SK-N-SH treated with all-trans-retinoic acid at 6 μM for 48 hours (cell line): ENCODE measurements at regions not wholly inside any gene's neighbourhood (a gene's known extent, or its start where the extent isn't known, plus 50 kb on each side); places are given as distances from the start of the nearest gene placed in this dataset.

ENCODE experiments used
- CSDC2 ChIP-seq: fragments of 250-450 bp; sonication (Bioruptor Pico); IDR thresholded peaks from 2 replicates; pipeline ENCODE4 v1.5.0; 2020; ENCODE audit warnings: mild to moderate bottlenecking, moderate library complexity
- ESRRG ChIP-seq: fragments of 250-450 bp; sonication (Bioruptor Pico); IDR thresholded peaks from 2 replicates; pipeline ENCODE4 v1.6.1; 2021; ENCODE audit warnings: mild to moderate bottlenecking
- ISL1 ChIP-seq: fragments of 250-450 bp; sonication (Bioruptor Pico); IDR thresholded peaks from 2 replicates; pipeline ENCODE4 v2.1.2; 2022; ENCODE audit warnings: mild to moderate bottlenecking, moderate library complexity
- PPARA ChIP-seq: fragments of 250-450 bp; sonication (Bioruptor Pico); IDR thresholded peaks from 2 replicates; pipeline ENCODE4 v1.5.0; 2020; ENCODE audit warnings: mild to moderate bottlenecking, borderline replicate concordance
- RARB ChIP-seq: fragments of 250-450 bp; sonication (Bioruptor Pico); IDR thresholded peaks from 2 replicates; pipeline ENCODE4 v1.8.0; 2021; ENCODE audit warnings: mild to moderate bottlenecking, moderate library complexity
- TCF4 ChIP-seq: fragments of 250-450 bp; sonication (Bioruptor Pico); IDR thresholded peaks from 2 replicates; pipeline ENCODE4 v1.8.0; 2021; ENCODE audit warnings: mild to moderate bottlenecking, moderate library complexity, borderline replicate concordance
- TOX ChIP-seq: fragments of 250-450 bp; sonication (Bioruptor Pico); IDR thresholded peaks from 2 replicates; pipeline ENCODE4 v1.8.0; 2021; ENCODE audit warnings: mild to moderate bottlenecking, moderate library complexity, borderline replicate concordance
- ZFP3 ChIP-seq: fragments of 250-450 bp; sonication (Bioruptor Pico); IDR thresholded peaks from 2 replicates; pipeline ENCODE4 v1.5.0; 2020; ENCODE audit warnings: mild to moderate bottlenecking, moderate library complexity
- TF ChIP-seq, protein P1 (sequence below): fragments of 250-450 bp; sonication (Bioruptor Pico); IDR thresholded peaks from 2 replicates; pipeline ENCODE4 v1.8.0; 2020; ENCODE audit warnings: mild to moderate bottlenecking, moderate library complexity, borderline replicate concordance
- TF ChIP-seq, protein P2 (sequence below): fragments of 250-450 bp; sonication (Bioruptor Pico); IDR thresholded peaks from 2 replicates; pipeline ENCODE4 v1.8.0; 2021; ENCODE audit warnings: low read depth, mild to moderate bottlenecking, moderate library complexity, borderline replicate concordance
- TF ChIP-seq, protein P3 (sequence below): fragments of 250-450 bp; sonication (Bioruptor Pico); IDR thresholded peaks from 2 replicates; pipeline ENCODE4 v1.5.0; 2020; ENCODE audit warnings: mild to moderate bottlenecking, moderate library complexity
- TF ChIP-seq, protein P4 (sequence below): fragments of 250-450 bp; sonication (Bioruptor Pico); IDR thresholded peaks from 2 replicates; pipeline ENCODE4 v1.5.1; 2020; ENCODE audit warnings: low read depth, mild to moderate bottlenecking, moderate library complexity
- TF ChIP-seq, protein P5 (sequence below): fragments of 250-450 bp; sonication (Bioruptor Pico); IDR thresholded peaks from 2 replicates; pipeline ENCODE4 v1.5.1; 2021; ENCODE audit warnings: mild to moderate bottlenecking, moderate library complexity

DNA sequence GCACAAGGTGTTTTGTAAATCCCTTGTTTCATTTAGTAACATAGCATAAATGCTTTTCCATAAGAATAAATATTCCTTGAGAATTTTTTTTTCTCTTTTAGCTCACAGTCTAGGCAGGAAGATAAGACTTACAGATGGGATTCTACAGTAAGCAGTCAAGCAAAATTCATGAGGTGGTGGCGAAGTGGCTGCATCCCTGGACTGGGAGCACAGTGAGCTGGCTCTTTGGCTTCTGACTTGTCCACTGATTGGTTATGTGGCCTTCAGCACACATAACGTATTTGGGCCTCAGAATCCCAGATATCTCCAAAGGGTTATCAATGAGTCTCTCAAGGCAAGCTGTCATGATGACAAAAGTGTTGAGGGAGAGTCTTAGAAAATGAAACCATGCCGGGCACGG is 99.8 kb downstream of the EBNA1BP2 start:
- TF ChIP-seq PPARA (CRISPR knock-in tag) (no peak), ESRRG (CRISPR knock-in tag) (no peak), ISL1 (CRISPR knock-in tag) (no peak), RARB (CRISPR knock-in tag) (no peak), CSDC2 (no peak), ZFP3 (CRISPR knock-in tag) (no peak), TCF4 (CRISPR knock-in tag) (no peak), TOX (CRISPR knock-in tag) (no peak)
- TF ChIP-seq, protein P1, sequence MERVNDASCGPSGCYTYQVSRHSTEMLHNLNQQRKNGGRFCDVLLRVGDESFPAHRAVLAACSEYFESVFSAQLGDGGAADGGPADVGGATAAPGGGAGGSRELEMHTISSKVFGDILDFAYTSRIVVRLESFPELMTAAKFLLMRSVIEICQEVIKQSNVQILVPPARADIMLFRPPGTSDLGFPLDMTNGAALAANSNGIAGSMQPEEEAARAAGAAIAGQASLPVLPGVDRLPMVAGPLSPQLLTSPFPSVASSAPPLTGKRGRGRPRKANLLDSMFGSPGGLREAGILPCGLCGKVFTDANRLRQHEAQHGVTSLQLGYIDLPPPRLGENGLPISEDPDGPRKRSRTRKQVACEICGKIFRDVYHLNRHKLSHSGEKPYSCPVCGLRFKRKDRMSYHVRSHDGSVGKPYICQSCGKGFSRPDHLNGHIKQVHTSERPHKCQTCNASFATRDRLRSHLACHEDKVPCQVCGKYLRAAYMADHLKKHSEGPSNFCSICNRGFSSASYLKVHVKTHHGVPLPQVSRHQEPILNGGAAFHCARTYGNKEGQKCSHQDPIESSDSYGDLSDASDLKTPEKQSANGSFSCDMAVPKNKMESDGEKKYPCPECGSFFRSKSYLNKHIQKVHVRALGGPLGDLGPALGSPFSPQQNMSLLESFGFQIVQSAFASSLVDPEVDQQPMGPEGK, result no peak
- TF ChIP-seq, protein P2, sequence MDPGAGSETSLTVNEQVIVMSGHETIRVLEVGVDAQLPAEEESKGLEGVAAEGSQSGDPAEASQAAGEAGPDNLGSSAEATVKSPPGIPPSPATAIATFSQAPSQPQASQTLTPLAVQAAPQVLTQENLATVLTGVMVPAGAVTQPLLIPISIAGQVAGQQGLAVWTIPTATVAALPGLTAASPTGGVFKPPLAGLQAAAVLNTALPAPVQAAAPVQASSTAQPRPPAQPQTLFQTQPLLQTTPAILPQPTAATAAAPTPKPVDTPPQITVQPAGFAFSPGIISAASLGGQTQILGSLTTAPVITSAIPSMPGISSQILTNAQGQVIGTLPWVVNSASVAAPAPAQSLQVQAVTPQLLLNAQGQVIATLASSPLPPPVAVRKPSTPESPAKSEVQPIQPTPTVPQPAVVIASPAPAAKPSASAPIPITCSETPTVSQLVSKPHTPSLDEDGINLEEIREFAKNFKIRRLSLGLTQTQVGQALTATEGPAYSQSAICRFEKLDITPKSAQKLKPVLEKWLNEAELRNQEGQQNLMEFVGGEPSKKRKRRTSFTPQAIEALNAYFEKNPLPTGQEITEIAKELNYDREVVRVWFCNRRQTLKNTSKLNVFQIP (CRISPR knock-in tag), result no peak
- TF ChIP-seq, protein P3, sequence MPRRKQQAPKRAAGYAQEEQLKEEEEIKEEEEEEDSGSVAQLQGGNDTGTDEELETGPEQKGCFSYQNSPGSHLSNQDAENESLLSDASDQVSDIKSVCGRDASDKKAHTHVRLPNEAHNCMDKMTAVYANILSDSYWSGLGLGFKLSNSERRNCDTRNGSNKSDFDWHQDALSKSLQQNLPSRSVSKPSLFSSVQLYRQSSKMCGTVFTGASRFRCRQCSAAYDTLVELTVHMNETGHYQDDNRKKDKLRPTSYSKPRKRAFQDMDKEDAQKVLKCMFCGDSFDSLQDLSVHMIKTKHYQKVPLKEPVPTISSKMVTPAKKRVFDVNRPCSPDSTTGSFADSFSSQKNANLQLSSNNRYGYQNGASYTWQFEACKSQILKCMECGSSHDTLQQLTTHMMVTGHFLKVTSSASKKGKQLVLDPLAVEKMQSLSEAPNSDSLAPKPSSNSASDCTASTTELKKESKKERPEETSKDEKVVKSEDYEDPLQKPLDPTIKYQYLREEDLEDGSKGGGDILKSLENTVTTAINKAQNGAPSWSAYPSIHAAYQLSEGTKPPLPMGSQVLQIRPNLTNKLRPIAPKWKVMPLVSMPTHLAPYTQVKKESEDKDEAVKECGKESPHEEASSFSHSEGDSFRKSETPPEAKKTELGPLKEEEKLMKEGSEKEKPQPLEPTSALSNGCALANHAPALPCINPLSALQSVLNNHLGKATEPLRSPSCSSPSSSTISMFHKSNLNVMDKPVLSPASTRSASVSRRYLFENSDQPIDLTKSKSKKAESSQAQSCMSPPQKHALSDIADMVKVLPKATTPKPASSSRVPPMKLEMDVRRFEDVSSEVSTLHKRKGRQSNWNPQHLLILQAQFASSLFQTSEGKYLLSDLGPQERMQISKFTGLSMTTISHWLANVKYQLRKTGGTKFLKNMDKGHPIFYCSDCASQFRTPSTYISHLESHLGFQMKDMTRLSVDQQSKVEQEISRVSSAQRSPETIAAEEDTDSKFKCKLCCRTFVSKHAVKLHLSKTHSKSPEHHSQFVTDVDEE (CRISPR knock-in tag), result no peak
- TF ChIP-seq, protein P4, sequence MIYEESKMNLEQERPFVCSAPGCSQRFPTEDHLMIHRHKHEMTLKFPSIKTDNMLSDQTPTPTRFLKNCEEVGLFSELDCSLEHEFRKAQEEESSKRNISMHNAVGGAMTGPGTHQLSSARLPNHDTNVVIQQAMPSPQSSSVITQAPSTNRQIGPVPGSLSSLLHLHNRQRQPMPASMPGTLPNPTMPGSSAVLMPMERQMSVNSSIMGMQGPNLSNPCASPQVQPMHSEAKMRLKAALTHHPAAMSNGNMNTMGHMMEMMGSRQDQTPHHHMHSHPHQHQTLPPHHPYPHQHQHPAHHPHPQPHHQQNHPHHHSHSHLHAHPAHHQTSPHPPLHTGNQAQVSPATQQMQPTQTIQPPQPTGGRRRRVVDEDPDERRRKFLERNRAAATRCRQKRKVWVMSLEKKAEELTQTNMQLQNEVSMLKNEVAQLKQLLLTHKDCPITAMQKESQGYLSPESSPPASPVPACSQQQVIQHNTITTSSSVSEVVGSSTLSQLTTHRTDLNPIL (CRISPR knock-in tag), result no peak
- TF ChIP-seq, protein P5, sequence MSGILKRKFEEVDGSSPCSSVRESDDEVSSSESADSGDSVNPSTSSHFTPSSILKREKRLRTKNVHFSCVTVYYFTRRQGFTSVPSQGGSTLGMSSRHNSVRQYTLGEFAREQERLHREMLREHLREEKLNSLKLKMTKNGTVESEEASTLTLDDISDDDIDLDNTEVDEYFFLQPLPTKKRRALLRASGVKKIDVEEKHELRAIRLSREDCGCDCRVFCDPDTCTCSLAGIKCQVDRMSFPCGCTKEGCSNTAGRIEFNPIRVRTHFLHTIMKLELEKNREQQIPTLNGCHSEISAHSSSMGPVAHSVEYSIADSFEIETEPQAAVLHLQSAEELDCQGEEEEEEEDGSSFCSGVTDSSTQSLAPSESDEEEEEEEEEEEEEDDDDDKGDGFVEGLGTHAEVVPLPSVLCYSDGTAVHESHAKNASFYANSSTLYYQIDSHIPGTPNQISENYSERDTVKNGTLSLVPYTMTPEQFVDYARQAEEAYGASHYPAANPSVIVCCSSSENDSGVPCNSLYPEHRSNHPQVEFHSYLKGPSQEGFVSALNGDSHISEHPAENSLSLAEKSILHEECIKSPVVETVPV (CRISPR knock-in tag), result no peak
